ENCODE measurements at regions not wholly inside any gene's neighbourhood (a gene's known extent, or its start where the extent isn't known, plus 50 kb on each side); places are given as distances from the start of the nearest gene placed in this dataset.

GRCh38 chr12:19657118-19657731, 217.9 kb downstream of the AEBP2 start:
- TF ChIP-seq CTCF (IDR thresholded peaks at IDR 0.05; ENCODE audit: low read depth, low read length) (no peak), EZH2phosphoT487 (IDR thresholded peaks at IDR 0.05; ENCODE audit: low read depth) (no peak)

Measured in OCI-LY3 (cell line).